ENCODE measurements at regions not wholly inside any gene's neighbourhood (a gene's known extent, or its start where the extent isn't known, plus 50 kb on each side); places are given as distances from the start of the nearest gene placed in this dataset.
A peak's percentile ranks its signal among the peaks of the same experiment; 100 is the strongest.

DNA sequence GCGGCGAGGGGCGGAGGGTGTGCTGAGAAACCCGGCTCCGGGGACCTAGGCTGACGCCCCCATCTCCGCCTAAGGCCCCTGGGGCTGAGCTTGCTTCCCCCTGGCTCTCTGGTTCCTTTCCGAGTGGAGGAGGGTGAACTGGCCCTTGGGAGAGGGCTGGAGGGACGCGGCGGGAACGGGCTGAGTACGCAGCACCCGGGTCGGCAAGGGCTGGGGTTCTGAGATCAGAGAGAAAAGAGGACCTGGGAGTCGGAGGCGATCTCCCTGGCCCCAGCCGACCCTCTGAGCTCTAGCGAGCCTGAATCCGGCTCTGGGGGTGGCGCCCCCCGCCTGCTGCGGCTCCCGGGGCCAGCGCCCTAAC, 270.8 kb downstream of the FOXD2 start:
- no peak for DNase-seq

DNA sequence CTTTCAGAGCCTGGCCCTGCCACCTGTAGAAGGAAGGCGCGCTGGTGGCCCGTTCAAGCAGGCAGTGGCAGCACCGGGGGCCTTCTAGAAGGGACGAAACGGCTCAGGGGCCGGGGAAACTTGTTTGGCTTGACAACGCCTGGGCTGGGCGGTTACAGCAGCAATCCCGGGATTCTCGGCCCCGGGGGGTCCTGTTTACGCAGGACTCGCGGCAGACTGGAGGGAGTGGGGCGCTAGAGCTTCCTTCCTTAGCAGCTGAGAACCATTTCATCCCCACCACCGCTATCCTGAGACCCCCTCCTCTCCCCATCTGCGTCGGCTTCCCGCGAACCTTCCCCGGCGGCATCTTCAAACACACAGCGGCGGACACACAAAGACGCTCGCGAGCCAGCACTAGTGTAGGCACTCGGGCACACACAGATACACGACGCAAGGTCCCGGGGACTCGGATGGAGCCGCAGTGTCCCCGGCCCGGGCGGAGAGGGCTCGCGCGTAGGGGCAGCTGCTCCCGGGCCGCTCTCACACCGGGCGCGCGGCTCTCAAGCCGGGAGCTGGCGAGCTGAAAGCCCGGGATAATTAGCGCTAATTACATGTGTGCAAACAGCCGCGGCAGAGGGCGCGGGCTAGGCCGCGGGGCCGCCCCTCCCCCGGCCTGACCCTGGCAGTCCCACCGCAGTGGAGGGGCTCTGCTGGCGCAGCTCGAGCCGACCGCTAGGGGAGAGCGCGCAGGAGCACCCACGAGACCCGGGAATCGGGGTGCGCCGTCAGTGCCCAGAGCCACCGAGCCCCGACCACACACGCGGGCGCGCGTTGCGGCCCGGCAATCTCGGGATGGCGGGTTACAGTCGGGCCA, 271.4 kb downstream of the FOXD2 start:
- no peak for DNase-seq

GRCh38 chr1:47709872-47710231, 272.0 kb downstream of the FOXD2 start:
- DNase-seq = no peak

- DNase-seq = peak; percentile 54
Observed at GRCh38 chr1:47710329-47711071, 272.7 kb downstream of the FOXD2 start.
